AG09309 (cell line): ENCODE measurements at regions not wholly inside any gene's neighbourhood (a gene's known extent, or its start where the extent isn't known, plus 50 kb on each side); places are given as distances from the start of the nearest gene placed in this dataset.
"Not testable (repeated sequence)": the region's sequence is repeated elsewhere in the genome, so short reads cannot be mapped to it uniquely, and the experiment has no call there.

Experiments used
- DNase-seq: peaks from one replicate; pipeline ENCODE4 v3.0.0-alpha.2; 2010; ENCODE audit warnings: low read depth
- H3K4me3 ChIP-seq: 2 replicates; pipeline ENCODE4 v1.5.1; 2011; ENCODE audit warnings: mild to moderate bottlenecking, low read depth, low read length, moderate library complexity; ENCODE audit not compliant: control insufficient read depth
- CTCF ChIP-seq: IDR thresholded peaks from 2 replicates; pipeline ENCODE4 v1.5.1; 2011; ENCODE audit warnings: mild to moderate bottlenecking, low read depth, low read length, inconsistent platforms; ENCODE audit not compliant: insufficient read depth, control insufficient read depth; ENCODE audit errors: missing control alignments

- no peak for DNase-seq
- TF ChIP-seq CTCF: no peak
Measured at GRCh38 chr1:80566123-80566522, 1234.6 kb upstream of the ADGRL2 start.

DNA sequence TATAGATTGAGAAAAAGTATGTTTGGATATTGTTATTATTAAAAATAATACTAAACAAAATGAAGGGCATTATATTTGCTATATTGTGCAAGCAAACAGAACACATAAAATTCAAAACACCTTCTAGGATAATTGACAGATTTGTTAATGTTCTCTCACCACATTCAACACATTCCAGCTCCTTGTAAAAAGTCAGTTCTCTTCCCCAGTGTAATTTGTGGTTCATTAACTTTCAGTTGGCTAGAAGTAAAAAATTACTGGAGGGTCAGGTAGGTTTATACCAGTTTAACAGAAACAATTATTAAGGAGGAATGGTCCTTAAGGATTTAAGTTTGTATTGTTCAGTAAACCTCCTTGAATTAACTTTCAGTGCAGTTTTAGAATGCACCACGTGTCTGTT lies 1235.3 kb upstream of the ADGRL2 start:
- TF ChIP-seq CTCF: no peak
- no peak for DNase-seq
- no peak overlapping the region for H3K4me3 ChIP-seq

More at GRCh38 chr1:80566123-80566522, 1234.6 kb upstream of the ADGRL2 start:
- H3K4me3 ChIP-seq: no peak overlapping the region

DNA sequence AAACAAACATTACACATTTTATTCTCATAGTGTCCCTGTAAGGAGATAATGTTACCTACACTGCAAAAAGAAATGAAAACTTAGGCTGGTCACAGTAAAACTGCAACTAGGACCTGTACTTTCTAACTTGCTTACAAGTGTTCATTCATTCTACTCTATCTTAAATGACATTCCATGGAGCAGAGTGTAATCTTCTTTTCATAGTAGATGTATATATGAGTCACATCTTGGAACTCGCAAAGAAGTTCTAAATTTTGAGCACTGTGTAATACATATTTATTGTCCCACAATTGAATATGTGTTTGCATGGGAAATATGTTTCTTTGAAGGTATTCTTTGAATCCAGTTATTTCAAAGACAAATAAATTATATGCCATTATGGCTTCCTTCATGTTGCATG lies 1258.5 kb upstream of the ADGRL2 start:
- no peak for TF ChIP-seq CTCF
- no peak for DNase-seq
- no peak overlapping the region for H3K4me3 ChIP-seq

DNA sequence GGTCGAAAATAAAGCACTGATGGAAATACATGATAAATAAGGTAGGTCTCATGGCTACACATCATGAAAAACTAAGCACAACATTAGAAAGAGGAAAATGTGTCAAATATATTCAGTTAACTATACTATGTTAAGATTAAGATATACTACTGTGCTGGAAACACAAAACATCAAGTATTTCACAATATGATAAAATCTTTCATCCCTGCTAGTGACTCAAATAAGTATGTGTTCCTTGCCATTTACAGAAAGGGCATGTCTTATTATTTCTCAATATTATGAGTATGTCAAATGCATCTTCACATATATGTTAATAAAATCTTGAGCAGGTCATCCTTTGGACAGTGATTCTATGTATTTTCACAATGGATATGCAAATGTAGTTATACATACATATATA lies 1260.1 kb upstream of the ADGRL2 start:
- no peak overlapping the region for H3K4me3 ChIP-seq
- DNase-seq: no peak
- TF ChIP-seq CTCF: no peak

- TF ChIP-seq CTCF: no peak
- DNase-seq: no peak
Measured at GRCh38 chr1:80540149-80540548, 1260.6 kb upstream of the ADGRL2 start.

DNA sequence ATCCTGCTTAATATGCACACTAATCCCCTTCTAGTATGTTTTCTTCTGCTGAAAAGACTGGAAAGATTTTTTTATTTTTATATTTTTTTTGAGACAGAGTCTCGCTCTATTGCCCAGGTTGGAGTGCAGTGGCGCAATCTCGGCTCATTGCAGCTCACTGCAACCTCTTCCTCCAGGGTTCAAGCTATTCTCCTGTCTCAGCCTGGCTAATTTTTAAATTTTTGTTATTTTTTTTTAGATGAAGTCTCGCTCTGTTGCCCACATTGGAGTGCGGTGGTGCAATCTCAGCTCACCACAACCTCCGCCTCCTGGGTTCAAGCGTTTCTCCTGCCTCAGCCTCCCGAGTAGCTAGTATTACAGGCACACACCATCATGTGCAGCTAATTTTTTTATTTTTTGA lies 1261.4 kb upstream of the ADGRL2 start:
- not testable (repeated sequence) for H3K4me3 ChIP-seq, DNase-seq

More at GRCh38 chr1:80540149-80540548, 1260.6 kb upstream of the ADGRL2 start:
- no peak overlapping the region for H3K4me3 ChIP-seq

GRCh38 chr1:80536461-80536860 lies 1264.3 kb upstream of the ADGRL2 start:
- no peak for DNase-seq
- no peak for TF ChIP-seq CTCF
- H3K4me3 ChIP-seq: no peak overlapping the region
